OCI-M2 (cell line): ENCODE measurements at regions not wholly inside any gene's neighbourhood (a gene's known extent, or its start where the extent isn't known, plus 50 kb on each side); places are given as distances from the start of the nearest gene placed in this dataset.
"Not testable (repeated sequence)": the region's sequence is repeated elsewhere in the genome, so short reads cannot be mapped to it uniquely, and the experiment has no call there.

Experiments
- DNase-seq: peaks from one replicate; lab custom pipeline; 2025; ENCODE audit not compliant: unreplicated experiment; lab: John Stamatoyannopoulos, UW

GRCh38 chr10:125407000-125407502 lies 246.7 kb upstream of the CTBP2 start:
- DNase-seq, result no peak

GRCh38 chr10:125404902-125405301 lies 244.5 kb upstream of the CTBP2 start:
- DNase-seq, result not testable (repeated sequence)

GRCh38 chr10:125401462-125401861 lies 241.1 kb upstream of the CTBP2 start:
- no peak for DNase-seq

- DNase-seq, result no peak
Measured at GRCh38 chr10:125399289-125399688, 238.9 kb upstream of the CTBP2 start.

- DNase-seq, result no peak
Measured at GRCh38 chr10:125398270-125398669, 237.9 kb upstream of the CTBP2 start.

GRCh38 chr10:125397608-125398007 lies 237.2 kb upstream of the CTBP2 start:
- DNase-seq, result no peak

- DNase-seq, result no peak
Measured at GRCh38 chr10:125396676-125397075, 236.3 kb upstream of the CTBP2 start.

- DNase-seq, result no peak
Measured at GRCh38 chr10:125392609-125393008, 232.2 kb upstream of the CTBP2 start.

DNA sequence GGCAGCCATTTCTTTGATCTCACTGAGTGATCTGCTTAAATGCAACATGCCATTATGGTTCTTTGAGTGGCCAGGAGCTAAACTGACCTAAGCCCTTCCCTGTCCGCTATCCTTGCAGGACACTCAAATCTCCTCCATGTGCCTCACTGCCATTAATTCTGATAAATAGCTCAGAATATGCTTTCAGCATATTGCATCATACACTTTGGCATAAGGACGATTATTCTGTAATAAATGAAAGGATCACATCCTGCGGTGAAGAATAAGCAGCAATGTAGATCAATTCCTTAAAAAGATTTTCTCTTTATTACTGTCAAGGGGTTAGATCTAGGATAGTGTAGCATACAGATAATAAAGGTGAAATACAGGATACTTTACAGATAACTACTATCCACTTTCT lies 231.8 kb upstream of the CTBP2 start:
- no peak for DNase-seq

GRCh38 chr10:125389648-125390047 lies 229.3 kb upstream of the CTBP2 start:
- no peak for DNase-seq

DNA sequence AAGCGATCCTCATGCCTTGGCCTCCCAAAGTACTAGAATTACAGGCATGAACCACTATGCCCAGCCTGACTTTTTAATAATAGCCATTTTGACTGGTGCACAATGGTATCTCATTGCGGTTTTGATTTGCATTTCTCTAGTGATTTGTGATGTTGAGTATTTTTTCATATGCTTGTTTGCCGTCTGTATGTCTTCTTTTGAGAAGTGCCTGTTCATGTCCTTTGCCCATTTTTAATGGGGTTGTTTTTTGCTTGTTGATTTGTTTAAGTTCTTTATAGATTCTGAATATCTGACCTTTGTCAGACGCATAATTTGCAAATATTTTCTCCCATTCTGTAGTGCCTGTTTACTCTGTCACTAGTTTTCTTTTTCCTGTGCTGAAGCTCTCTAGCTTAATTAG lies 219.2 kb upstream of the CTBP2 start:
- no peak for DNase-seq

- no peak for DNase-seq
Measured at GRCh38 chr10:125377368-125377767, 217.0 kb upstream of the CTBP2 start.

- DNase-seq, result no peak
Measured at GRCh38 chr10:125375210-125375609, 214.8 kb upstream of the CTBP2 start.

- DNase-seq, result no peak
Measured at GRCh38 chr10:125373546-125373945, 213.2 kb upstream of the CTBP2 start.

- DNase-seq, result no peak
Measured at GRCh38 chr10:125370578-125370977, 210.2 kb upstream of the CTBP2 start.

DNA sequence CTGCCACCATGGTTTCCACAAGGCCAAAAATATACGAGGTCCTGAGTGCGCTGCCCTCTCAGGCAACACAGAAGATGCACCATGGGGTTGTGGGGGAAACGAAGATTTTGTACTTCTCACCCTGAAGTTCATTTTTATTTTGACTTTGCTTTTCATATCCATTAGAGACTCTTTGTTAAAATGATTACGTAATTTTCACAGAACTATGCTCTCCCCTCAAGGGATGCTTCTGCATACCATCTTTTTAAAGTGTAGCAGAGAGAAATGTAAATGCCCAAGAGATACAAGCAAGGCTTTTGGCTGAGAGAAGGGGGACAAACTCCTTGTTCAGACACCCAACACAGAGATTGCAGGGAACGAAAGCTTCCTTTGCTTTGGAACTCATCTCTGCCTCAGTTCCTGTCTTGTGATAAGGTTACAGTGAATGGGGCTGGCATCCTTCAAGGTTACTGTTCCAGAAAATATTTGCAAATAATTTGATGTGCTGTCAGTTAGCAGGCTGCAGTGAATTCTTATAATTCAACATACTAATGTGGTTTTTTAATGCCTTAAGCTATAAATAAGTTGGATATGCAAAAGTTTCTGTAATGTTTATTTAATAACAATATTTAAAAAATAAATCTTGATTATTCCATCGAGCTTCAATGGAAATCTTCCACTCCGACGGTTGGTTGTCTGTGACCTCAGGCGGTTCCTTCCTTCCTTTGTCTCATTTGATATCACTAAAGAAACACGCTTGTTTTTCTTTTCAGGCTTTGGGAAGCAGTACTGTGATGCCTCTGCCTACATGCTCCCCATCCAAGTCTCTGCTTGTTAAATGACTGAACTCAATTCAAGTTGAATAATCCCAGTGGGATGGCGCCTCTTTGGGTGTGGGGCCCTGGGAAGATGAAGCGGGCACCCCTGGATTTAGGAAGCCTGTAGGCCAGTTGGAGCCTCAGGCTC lies 209.3 kb upstream of the CTBP2 start:
- no peak for DNase-seq

DNA sequence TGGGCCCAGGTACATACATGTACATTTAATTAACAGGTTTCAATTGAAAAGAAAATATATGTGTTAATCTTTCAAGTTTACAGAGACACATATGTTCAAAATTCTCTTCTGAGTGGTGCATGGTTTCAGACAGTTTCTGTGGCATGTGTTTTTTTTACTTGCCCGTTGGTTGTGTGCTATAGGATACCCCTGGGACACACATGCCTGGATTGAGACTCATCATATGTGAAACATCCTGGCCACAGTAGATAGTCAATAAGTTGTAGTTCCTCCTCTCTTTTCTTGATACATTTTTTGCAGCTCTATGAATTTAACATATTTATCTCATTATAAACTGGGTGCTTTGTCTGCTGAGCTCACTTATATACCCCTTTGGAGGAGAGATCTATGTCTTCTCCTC lies 207.8 kb upstream of the CTBP2 start:
- no peak for DNase-seq

DNA sequence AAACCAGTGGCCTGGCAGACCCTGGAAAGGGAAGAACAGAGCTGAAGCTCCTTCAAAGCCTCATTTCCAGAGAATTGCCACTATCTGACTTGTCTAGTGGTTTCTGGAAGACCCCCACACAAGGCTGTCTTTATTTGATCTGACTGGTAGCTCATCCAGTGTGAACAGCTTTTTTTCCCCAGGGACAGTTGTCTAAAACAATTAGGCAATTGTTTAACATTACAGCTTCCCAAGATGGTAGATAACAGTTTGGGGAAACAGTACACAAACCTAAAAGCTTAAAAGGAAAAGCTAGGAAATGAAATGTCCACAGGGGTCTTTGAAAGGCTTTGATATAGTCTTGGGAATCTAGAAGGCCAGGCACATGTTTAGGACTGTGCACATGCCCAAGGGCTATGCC lies 203.4 kb upstream of the CTBP2 start:
- no peak for DNase-seq

- DNase-seq, result no peak
Measured at GRCh38 chr10:125362950-125363349, 202.6 kb upstream of the CTBP2 start.

GRCh38 chr10:125359401-125359800 lies 199.0 kb upstream of the CTBP2 start:
- no peak for DNase-seq

GRCh38 chr10:125355657-125356056 lies 195.3 kb upstream of the CTBP2 start:
- no peak for DNase-seq

DNA sequence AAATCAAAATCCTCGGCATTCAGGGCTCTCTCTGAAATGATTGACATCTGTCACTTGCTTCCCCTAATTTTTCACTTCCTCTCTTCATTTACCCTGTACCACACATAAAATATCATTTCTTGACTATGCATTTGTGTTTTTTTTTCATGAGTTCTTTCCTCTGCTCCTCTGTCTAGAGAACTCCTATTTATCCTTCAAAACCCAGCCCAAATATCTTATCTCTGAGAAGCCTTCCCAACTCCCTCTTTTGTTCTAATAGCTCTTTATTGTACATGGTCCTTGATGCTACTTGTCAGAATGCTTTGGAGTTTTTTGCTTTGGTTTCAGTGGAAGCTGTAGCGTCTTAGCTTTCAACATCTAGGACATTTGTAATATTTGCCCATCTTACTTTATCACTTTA lies 190.2 kb upstream of the CTBP2 start:
- no peak for DNase-seq

DNA sequence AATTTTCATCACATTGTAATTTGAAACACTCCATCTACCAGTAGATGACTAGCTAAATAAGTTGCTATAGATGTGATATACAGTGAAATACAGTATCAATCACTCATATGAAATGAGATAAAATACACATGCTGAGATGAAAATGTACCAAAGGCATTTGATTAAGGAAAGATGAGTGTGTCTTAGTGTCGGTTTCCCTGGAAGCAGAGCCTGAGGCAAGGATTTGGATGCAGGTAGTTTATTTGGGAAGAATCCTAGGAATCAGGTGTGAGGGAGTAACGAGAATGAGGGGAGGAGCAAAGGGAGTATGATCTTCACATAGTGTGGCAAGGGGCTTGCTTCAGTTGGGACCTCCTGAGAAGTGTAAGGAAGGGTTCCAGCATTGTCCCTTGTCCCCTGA lies 188.2 kb upstream of the CTBP2 start:
- DNase-seq, result no peak
